ENCODE measurements at regions not wholly inside any gene's neighbourhood (a gene's known extent, or its start where the extent isn't known, plus 50 kb on each side); places are given as distances from the start of the nearest gene placed in this dataset.

DNA sequence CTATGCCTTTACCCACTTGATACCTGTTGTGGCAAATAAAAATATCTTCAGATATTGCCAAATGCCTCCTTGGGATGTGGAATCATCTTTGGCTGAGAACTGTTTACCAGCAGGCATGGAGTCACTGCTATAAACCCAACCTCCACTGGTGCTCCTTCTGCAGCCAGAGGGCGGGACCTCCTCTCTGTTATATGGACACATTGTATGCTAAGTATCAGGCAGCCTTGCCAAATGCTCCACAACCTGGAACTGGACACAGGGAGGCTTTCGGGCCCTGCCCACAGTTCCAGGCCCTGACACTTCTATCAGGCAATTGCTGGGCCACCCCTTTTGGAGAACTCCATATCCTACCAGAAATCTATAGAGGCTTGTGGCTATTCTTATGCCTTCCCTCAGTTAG lies 201.0 kb downstream of the TMX1 start:
- intact Hi-C loops (cut with micrococcal nuclease; ENCODE audit: unreplicated experiment), result loop anchor here (5.0 to 10.0 kb wide), 3 partner anchors 106 to 336 kb away; no protein-coding TSS in a partner anchor
- Histone ChIP-seq H2AFZ (no peak overlapping the region), H3K79me2 (ENCODE audit: low read depth) (no peaks in the 10 kb centered on the region), H4K20me1 (ENCODE audit: insufficient read depth) (no peaks in the 10 kb centered on the region), H3K4me1 (replicated peaks; ENCODE audit: insufficient read depth) (peaks cover 45% of the 10 kb centered on the region), H3K36me3 (ENCODE audit: low read depth) (no peaks in the 10 kb centered on the region), H3K9me3 (ENCODE audit: insufficient read depth, low read depth) (0 out of 2 replicates have a peak, but pooled peaks cover 4% of the 10 kb centered on the region), H3K27ac (peak overlapping the region; percentile 93; the same call in 1 of the 2 replicates), H3K4me3 (no peak overlapping the region), H3F3A (ENCODE audit: insufficient read depth, low read depth) (peaks cover 29% of the 10 kb centered on the region), H3K9me2 (ENCODE audit: insufficient read depth) (0 out of 2 replicates have a peak, but pooled peaks cover 4% of the 10 kb centered on the region), H3K4me2 (no peak overlapping the region), H3K27me3 (ENCODE audit: insufficient read depth, low read depth) (no peaks in the 10 kb centered on the region)
- no TSS peak for BruUV-seq (replicated peaks)
- CTCF ChIA-PET, result interaction anchor here (1.0 kb wide), 1 partner anchor 275 kb away, joined by 4 read pairs; no protein-coding TSS in a partner anchor
- DNase-seq, result peak in 1 of 2 experiments; percentile 18
- TF ChIP-seq, protein P1, sequence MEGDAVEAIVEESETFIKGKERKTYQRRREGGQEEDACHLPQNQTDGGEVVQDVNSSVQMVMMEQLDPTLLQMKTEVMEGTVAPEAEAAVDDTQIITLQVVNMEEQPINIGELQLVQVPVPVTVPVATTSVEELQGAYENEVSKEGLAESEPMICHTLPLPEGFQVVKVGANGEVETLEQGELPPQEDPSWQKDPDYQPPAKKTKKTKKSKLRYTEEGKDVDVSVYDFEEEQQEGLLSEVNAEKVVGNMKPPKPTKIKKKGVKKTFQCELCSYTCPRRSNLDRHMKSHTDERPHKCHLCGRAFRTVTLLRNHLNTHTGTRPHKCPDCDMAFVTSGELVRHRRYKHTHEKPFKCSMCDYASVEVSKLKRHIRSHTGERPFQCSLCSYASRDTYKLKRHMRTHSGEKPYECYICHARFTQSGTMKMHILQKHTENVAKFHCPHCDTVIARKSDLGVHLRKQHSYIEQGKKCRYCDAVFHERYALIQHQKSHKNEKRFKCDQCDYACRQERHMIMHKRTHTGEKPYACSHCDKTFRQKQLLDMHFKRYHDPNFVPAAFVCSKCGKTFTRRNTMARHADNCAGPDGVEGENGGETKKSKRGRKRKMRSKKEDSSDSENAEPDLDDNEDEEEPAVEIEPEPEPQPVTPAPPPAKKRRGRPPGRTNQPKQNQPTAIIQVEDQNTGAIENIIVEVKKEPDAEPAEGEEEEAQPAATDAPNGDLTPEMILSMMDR (conservative IDR thresholded peaks at IDR 0.05), result no peak
- no peak for TF ChIP-seq EZH2 (IDR thresholded peaks at IDR 0.05; ENCODE audit: low read depth)
- POLR2A ChIA-PET (ENCODE audit: unreplicated experiment), result interaction anchor here (0.6 kb wide), 1 partner anchor 152 kb away, joined by 3 read pairs; no protein-coding TSS in a partner anchor

DNA sequence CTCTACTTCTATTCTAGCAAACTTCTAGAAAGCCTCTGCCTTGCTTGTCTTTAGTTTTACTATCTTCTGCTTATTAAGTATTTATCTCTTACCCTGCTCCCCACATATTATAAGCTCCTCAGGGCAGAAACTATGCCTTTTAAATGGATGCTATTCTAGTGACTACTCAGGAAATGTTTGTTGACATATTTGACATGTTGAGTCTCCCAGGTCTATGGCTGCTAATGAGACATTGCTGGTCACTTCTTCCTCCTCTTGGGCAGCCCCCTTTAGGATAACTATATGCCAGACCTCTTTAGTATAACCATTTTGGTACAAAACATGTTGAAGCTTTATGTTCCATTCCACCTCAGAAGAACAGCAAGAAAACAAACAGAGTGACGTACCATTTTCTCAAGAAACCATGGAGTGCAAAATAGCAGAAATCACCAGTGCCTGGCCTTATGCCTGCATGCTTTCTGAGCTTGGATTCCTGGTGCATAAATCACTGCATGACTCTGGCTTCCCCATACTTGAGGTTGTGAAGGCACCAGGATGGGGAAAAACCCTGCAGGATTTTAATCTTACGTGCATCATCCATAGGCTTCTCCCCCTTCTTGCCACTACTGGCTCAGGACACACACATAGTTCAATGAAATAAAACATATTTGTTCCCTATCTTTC lies 202.6 kb downstream of the TMX1 start:
- H3K27ac ChIP-seq, result peak overlapping the region; percentile 93
- H3K4me2 ChIP-seq, result peak overlapping the region; percentile 74
- no peaks in the 10 kb centered on the region for H3K36me3 ChIP-seq (ENCODE audit: low read depth)
- H3K4me3 ChIP-seq, result no peak overlapping the region; the same call in 1 of the 2 replicates
- no TSS peak for BruUV-seq (replicated peaks)
- H3K9me3 ChIP-seq (ENCODE audit: insufficient read depth, low read depth), result no peaks in the 10 kb centered on the region
- peaks cover 29% of the 10 kb centered on the region for H3F3A ChIP-seq (ENCODE audit: insufficient read depth, low read depth)
- intact Hi-C loops (cut with micrococcal nuclease; ENCODE audit: unreplicated experiment), result loop anchor here (2.0 to 10.0 kb wide), 6 partner anchors 48 to 335 kb away; partner anchors contain the start of gene FRMD6
- 0 out of 2 replicates have a peak, but pooled peaks cover 4% of the 10 kb centered on the region for H3K9me2 ChIP-seq (ENCODE audit: insufficient read depth)
- peaks cover 45% of the 10 kb centered on the region for H3K4me1 ChIP-seq (replicated peaks; ENCODE audit: insufficient read depth)
- ChIA-PET POLR2A (ENCODE audit: unreplicated experiment) (interaction anchor here (0.6 to 0.7 kb wide), 2 partner anchors 121 to 138 kb away, joined by 3 read pairs; no protein-coding TSS in a partner anchor), CTCF (interaction anchor here (1.1 kb wide), 1 partner anchor 159 kb away, joined by 4 read pairs; no protein-coding TSS in a partner anchor)
- TF ChIP-seq, protein P1 (conservative IDR thresholded peaks at IDR 0.05), result no peak
- TF ChIP-seq EZH2 (IDR thresholded peaks at IDR 0.05; ENCODE audit: low read depth), result no peak
- H4K20me1 ChIP-seq (ENCODE audit: insufficient read depth), result no peaks in the 10 kb centered on the region
- H3K27me3 ChIP-seq (ENCODE audit: insufficient read depth, low read depth), result no peaks in the 10 kb centered on the region
- H3K79me2 ChIP-seq (ENCODE audit: low read depth), result no peaks in the 10 kb centered on the region
- peak; percentile 64 to 90 for DNase-seq
- H2AFZ ChIP-seq, result peak overlapping the region; percentile 28; the same call in 1 of the 2 replicates

DNA sequence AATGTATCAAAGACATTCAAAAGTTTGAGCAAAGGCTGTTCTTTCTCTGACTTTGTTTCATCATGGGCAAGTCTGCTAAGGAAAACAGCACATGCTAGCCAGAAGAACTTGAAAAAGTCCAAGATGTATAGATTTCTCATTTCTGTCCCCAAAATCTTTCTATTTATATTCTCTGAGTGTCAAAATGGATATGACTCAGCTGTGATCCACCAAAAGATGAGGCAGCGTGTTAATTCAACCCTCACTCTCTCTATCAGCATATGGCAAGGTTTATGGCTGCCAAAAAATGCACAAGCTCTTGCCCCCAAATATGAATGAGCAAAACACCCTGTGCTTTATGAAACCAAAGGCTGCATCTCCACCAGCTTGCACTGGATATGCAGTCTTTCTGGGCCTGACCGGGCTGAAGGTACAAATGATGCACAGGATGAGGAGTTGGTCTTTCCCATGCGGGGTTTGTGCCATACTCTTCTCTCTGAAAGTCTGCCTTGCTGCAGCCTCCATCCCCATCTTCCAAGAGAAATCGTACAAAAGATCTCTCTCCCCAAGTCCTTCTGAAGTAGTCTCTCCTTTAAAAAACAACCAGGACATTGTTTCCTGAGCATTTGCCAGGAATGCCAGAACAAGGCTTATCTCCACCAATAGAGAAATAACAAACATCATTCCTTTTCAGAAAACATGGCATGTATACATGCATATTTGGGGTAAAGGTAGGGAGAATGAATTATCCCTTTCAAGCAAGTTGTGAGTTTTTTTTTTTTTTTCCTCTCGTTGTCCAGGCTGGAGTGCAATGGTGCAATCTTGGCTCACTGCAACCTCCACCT lies 203.4 kb downstream of the TMX1 start:
- no peak overlapping the region for H2AFZ ChIP-seq
- POLR2A ChIA-PET (ENCODE audit: unreplicated experiment), result interaction anchor here (0.7 kb wide), 1 partner anchor 138 kb away, joined by 3 read pairs; no protein-coding TSS in a partner anchor
- no TSS peak for BruUV-seq (replicated peaks)
- H3F3A ChIP-seq (ENCODE audit: insufficient read depth, low read depth), result peaks cover 29% of the 10 kb centered on the region
- H4K20me1 ChIP-seq (ENCODE audit: insufficient read depth), result no peaks in the 10 kb centered on the region
- intact Hi-C loops (cut with micrococcal nuclease; ENCODE audit: unreplicated experiment), result loop anchor here (2.0 to 10.0 kb wide), 6 partner anchors 49 to 334 kb away; partner anchors contain the start of gene FRMD6
- H3K27me3 ChIP-seq (ENCODE audit: insufficient read depth, low read depth), result no peaks in the 10 kb centered on the region
- no peaks in the 10 kb centered on the region for H3K36me3 ChIP-seq (ENCODE audit: low read depth)
- H3K79me2 ChIP-seq (ENCODE audit: low read depth), result no peaks in the 10 kb centered on the region
- CTCF ChIA-PET, result interaction anchor here (1.1 kb wide), 1 partner anchor 160 kb away, joined by 4 read pairs; no protein-coding TSS in a partner anchor
- no peak for DNase-seq
- H3K4me1 ChIP-seq (replicated peaks; ENCODE audit: insufficient read depth), result peaks cover 45% of the 10 kb centered on the region
- H3K4me3 ChIP-seq, result no peak overlapping the region
- H3K9me3 ChIP-seq (ENCODE audit: insufficient read depth, low read depth), result no peaks in the 10 kb centered on the region
- peak overlapping the region; percentile 93 for H3K27ac ChIP-seq
- peak overlapping the region; percentile 74 for H3K4me2 ChIP-seq
- H3K9me2 ChIP-seq (ENCODE audit: insufficient read depth), result 0 out of 2 replicates have a peak, but pooled peaks cover 4% of the 10 kb centered on the region
- no peak for TF ChIP-seq EZH2 (IDR thresholded peaks at IDR 0.05; ENCODE audit: low read depth)
- TF ChIP-seq, protein P1 (conservative IDR thresholded peaks at IDR 0.05), result no peak

Data from PC-9 (cell line).